Effector memory CD8-positive, alpha-beta T cell (primary cell): ENCODE measurements at regions not wholly inside any gene's neighbourhood (a gene's known extent, or its start where the extent isn't known, plus 50 kb on each side); places are given as distances from the start of the nearest gene placed in this dataset.

Experiments
- ATAC-seq: fragments of 150-1000 bp; cut with Tn5 transposase; replicated peaks from 2 replicates; pipeline ENCODE4 v1.10.0; 2021; ENCODE audit warnings: mild to moderate bottlenecking, moderate library complexity
- DNase-seq, 3 experiments: peaks; one replicate each; pipeline ENCODE4 v3.0.0; 2021
- H3K27ac Mint-ChIP-seq, 2 donors: one replicate each; pipeline ENCODE4 v1.8.0; 2022; ENCODE audit warnings: mild to moderate bottlenecking in 2 of 2, mixed read lengths in 2 of 2, moderate library complexity in 2 of 2
- H3K27me3 Mint-ChIP-seq, 2 donors: one replicate each; pipeline ENCODE4 v1.8.0; 2022; ENCODE audit warnings: mixed read lengths in 2 of 2
- H3K36me3 Mint-ChIP-seq: one replicate; pipeline ENCODE4 v1.8.0; 2022; ENCODE audit warnings: mild to moderate bottlenecking, moderate library complexity, mixed read lengths; ENCODE audit not compliant: insufficient read depth
- H3K4me1 Mint-ChIP-seq, 2 donors: one replicate each; pipeline ENCODE4 v1.8.0; 2022; ENCODE audit warnings: low read depth in 2 of 2, mixed read lengths in 2 of 2
- H3K4me3 Mint-ChIP-seq, 2 donors: one replicate each; pipeline ENCODE4 v1.8.0; 2022; ENCODE audit warnings: mild to moderate bottlenecking in 2 of 2, mixed read lengths in 2 of 2, moderate library complexity in 2 of 2
- H3K9me3 Mint-ChIP-seq, 2 donors: one replicate each; pipeline ENCODE4 v1.8.0; 2022; ENCODE audit warnings: mixed read lengths in 2 of 2

GRCh38 chr10:94094540-94094939 is 100.8 kb downstream of the PLCE1 start:
- peaks cover 6 to 8% of the 10 kb centered on the region in 2 donors for H3K27me3 Mint-ChIP-seq
- H3K4me1 Mint-ChIP-seq: no peaks in the 10 kb centered on the region
- no peaks in the 10 kb centered on the region for H3K36me3 Mint-ChIP-seq
- no peak for ATAC-seq
- H3K4me3 Mint-ChIP-seq: no peak overlapping the region
- no peak for DNase-seq
- H3K27ac Mint-ChIP-seq: no peak overlapping the region
- H3K9me3 Mint-ChIP-seq: no peaks in the 10 kb centered on the region

GRCh38 chr10:94097656-94098055 is 103.9 kb downstream of the PLCE1 start:
- peaks cover 6 to 17% of the 10 kb centered on the region in 2 donors for H3K27me3 Mint-ChIP-seq
- ATAC-seq (no peak), DNase-seq (no peak)
- H3K36me3 Mint-ChIP-seq: no peaks in the 10 kb centered on the region
- H3K4me1 Mint-ChIP-seq: no peaks in the 10 kb centered on the region
- H3K9me3 Mint-ChIP-seq: peaks cover 0 to 3% of the 10 kb centered on the region in 2 donors
- no peak overlapping the region for H3K4me3 Mint-ChIP-seq
- H3K27ac Mint-ChIP-seq: no peak overlapping the region

- H3K27me3 Mint-ChIP-seq: peaks cover 6 to 17% of the 10 kb centered on the region in 2 donors
- DNase-seq: no peak
These were observed 105.2 kb downstream of the PLCE1 start for GRCh38 chr10:94098896-94099295.

GRCh38 chr10:94101894-94102293 is 108.2 kb downstream of the PLCE1 start:
- H3K4me3 Mint-ChIP-seq: no peak overlapping the region
- no peak overlapping the region for H3K27ac Mint-ChIP-seq
- H3K27me3 Mint-ChIP-seq: peaks cover 6 to 17% of the 10 kb centered on the region in 2 donors
- DNase-seq (no peak), ATAC-seq (no peak)
- no peaks in the 10 kb centered on the region for H3K36me3 Mint-ChIP-seq
- no peaks in the 10 kb centered on the region for H3K4me1 Mint-ChIP-seq
- peaks cover 0 to 3% of the 10 kb centered on the region in 2 donors for H3K9me3 Mint-ChIP-seq

More at GRCh38 chr10:94098896-94099295, 105.2 kb downstream of the PLCE1 start:
- ATAC-seq: no peak
- H3K27ac Mint-ChIP-seq: no peak overlapping the region
- H3K4me3 Mint-ChIP-seq: no peak overlapping the region
- H3K36me3 Mint-ChIP-seq: no peaks in the 10 kb centered on the region
- H3K9me3 Mint-ChIP-seq: peaks cover 0 to 3% of the 10 kb centered on the region in 2 donors
- H3K4me1 Mint-ChIP-seq: no peaks in the 10 kb centered on the region

GRCh38 chr10:94102436-94102835 is 108.7 kb downstream of the PLCE1 start:
- H3K27me3 Mint-ChIP-seq: peaks cover 6 to 17% of the 10 kb centered on the region in 2 donors
- H3K36me3 Mint-ChIP-seq: no peaks in the 10 kb centered on the region
- H3K4me1 Mint-ChIP-seq: no peaks in the 10 kb centered on the region
- no peak overlapping the region for H3K4me3 Mint-ChIP-seq
- H3K9me3 Mint-ChIP-seq: peaks cover 0 to 3% of the 10 kb centered on the region in 2 donors
- no peak for ATAC-seq
- no peak overlapping the region for H3K27ac Mint-ChIP-seq
- no peak for DNase-seq

- H3K4me1 Mint-ChIP-seq: no peaks in the 10 kb centered on the region
- peaks cover 0 to 3% of the 10 kb centered on the region in 2 donors for H3K9me3 Mint-ChIP-seq
- ATAC-seq: no peak
These were observed 109.5 kb downstream of the PLCE1 start for GRCh38 chr10:94103192-94103591.

GRCh38 chr10:94103801-94104221 is 110.1 kb downstream of the PLCE1 start:
- H3K4me3 Mint-ChIP-seq: no peak overlapping the region
- H3K9me3 Mint-ChIP-seq: peaks cover 0 to 3% of the 10 kb centered on the region in 2 donors
- no peaks in the 10 kb centered on the region for H3K36me3 Mint-ChIP-seq
- ATAC-seq (no peak), DNase-seq (no peak)
- H3K27me3 Mint-ChIP-seq: peaks cover 0 to 24% of the 10 kb centered on the region in 2 donors
- H3K27ac Mint-ChIP-seq: no peak overlapping the region
- H3K4me1 Mint-ChIP-seq: no peaks in the 10 kb centered on the region

More at GRCh38 chr10:94103192-94103591, 109.5 kb downstream of the PLCE1 start:
- Mint-ChIP-seq H3K4me3 (no peak overlapping the region), H3K36me3 (no peaks in the 10 kb centered on the region), H3K27ac (no peak overlapping the region), H3K27me3 (peaks cover 0 to 18% of the 10 kb centered on the region in 2 donors)
- no peak for DNase-seq

- Mint-ChIP-seq H3K4me3 (no peak overlapping the region), H3K9me3 (peaks cover 0 to 3% of the 10 kb centered on the region in 2 donors), H3K27ac (no peak overlapping the region), H3K4me1 (no peaks in the 10 kb centered on the region), H3K27me3 (peaks cover 0 to 25% of the 10 kb centered on the region in 2 donors), H3K36me3 (no peaks in the 10 kb centered on the region)
- DNase-seq (no peak), ATAC-seq (no peak)
These were observed 110.7 kb downstream of the PLCE1 start for GRCh38 chr10:94104316-94105000.

- H3K27me3 Mint-ChIP-seq: peaks cover 0 to 17% of the 10 kb centered on the region in 2 donors
- DNase-seq (no peak), ATAC-seq (no peak)
- H3K4me3 Mint-ChIP-seq: no peak overlapping the region
- H3K4me1 Mint-ChIP-seq: no peaks in the 10 kb centered on the region
- H3K9me3 Mint-ChIP-seq: peaks cover 0 to 3% of the 10 kb centered on the region in 2 donors
- H3K36me3 Mint-ChIP-seq: no peaks in the 10 kb centered on the region
- H3K27ac Mint-ChIP-seq: no peak overlapping the region
These were observed 111.5 kb downstream of the PLCE1 start for GRCh38 chr10:94105226-94105625.

GRCh38 chr10:94107191-94107590 is 113.5 kb downstream of the PLCE1 start:
- no peaks in the 10 kb centered on the region for H3K4me1 Mint-ChIP-seq
- no peak overlapping the region for H3K27ac Mint-ChIP-seq
- no peaks in the 10 kb centered on the region for H3K9me3 Mint-ChIP-seq
- no peak overlapping the region for H3K4me3 Mint-ChIP-seq
- H3K36me3 Mint-ChIP-seq: no peaks in the 10 kb centered on the region
- DNase-seq (no peak), ATAC-seq (no peak)
- peaks cover 0 to 18% of the 10 kb centered on the region in 2 donors for H3K27me3 Mint-ChIP-seq

- no peaks in the 10 kb centered on the region for H3K36me3 Mint-ChIP-seq
- peaks cover 0 to 18% of the 10 kb centered on the region in 2 donors for H3K27me3 Mint-ChIP-seq
- no peak for DNase-seq
- no peak overlapping the region for H3K4me3 Mint-ChIP-seq
- H3K27ac Mint-ChIP-seq: no peak overlapping the region
- no peaks in the 10 kb centered on the region for H3K4me1 Mint-ChIP-seq
- ATAC-seq: no peak
- no peaks in the 10 kb centered on the region for H3K9me3 Mint-ChIP-seq
These were observed 114.5 kb downstream of the PLCE1 start for GRCh38 chr10:94108200-94108599.

- H3K27me3 Mint-ChIP-seq: peaks cover 0 to 18% of the 10 kb centered on the region in 2 donors
- H3K36me3 Mint-ChIP-seq: no peaks in the 10 kb centered on the region
- no peak overlapping the region for H3K27ac Mint-ChIP-seq
- DNase-seq: no peak
- H3K4me3 Mint-ChIP-seq: no peak overlapping the region
- ATAC-seq: no peak
- H3K9me3 Mint-ChIP-seq: peaks cover 0 to 7% of the 10 kb centered on the region in 2 donors
- no peaks in the 10 kb centered on the region for H3K4me1 Mint-ChIP-seq
These were observed 117.6 kb downstream of the PLCE1 start for GRCh38 chr10:94111367-94111766.

GRCh38 chr10:94112321-94112720 is 118.6 kb downstream of the PLCE1 start:
- peaks cover 0 to 7% of the 10 kb centered on the region in 2 donors for H3K9me3 Mint-ChIP-seq
- ATAC-seq: no peak
- no peak overlapping the region for H3K4me3 Mint-ChIP-seq
- no peaks in the 10 kb centered on the region for H3K4me1 Mint-ChIP-seq
- DNase-seq: no peak
- peaks cover 0 to 18% of the 10 kb centered on the region in 2 donors for H3K27me3 Mint-ChIP-seq
- H3K36me3 Mint-ChIP-seq: no peaks in the 10 kb centered on the region
- no peak overlapping the region for H3K27ac Mint-ChIP-seq

- no peaks in the 10 kb centered on the region for H3K36me3 Mint-ChIP-seq
- H3K4me3 Mint-ChIP-seq: no peak overlapping the region
- no peak overlapping the region for H3K27ac Mint-ChIP-seq
- no peak for ATAC-seq
- no peak for DNase-seq
- H3K4me1 Mint-ChIP-seq: no peaks in the 10 kb centered on the region
- peaks cover 3 to 13% of the 10 kb centered on the region in 2 donors for H3K9me3 Mint-ChIP-seq
- H3K27me3 Mint-ChIP-seq: peaks cover 0 to 8% of the 10 kb centered on the region in 2 donors
These were observed 122.0 kb downstream of the PLCE1 start for GRCh38 chr10:94115725-94116124.
